Right lobe of liver (tissue), 4 donors: ENCODE measurements at regions not wholly inside any gene's neighbourhood (a gene's known extent, or its start where the extent isn't known, plus 50 kb on each side); places are given as distances from the start of the nearest gene placed in this dataset.

Experiments used
- POLR2A ChIP-seq: fragments of 450-650 bp; IDR thresholded peaks from one replicate; pipeline ENCODE4 v1.6.1; 2017; ENCODE audit warnings: antibody characterized with exemption, mild to moderate bottlenecking
- TF ChIP-seq, protein P1 (sequence below), 4 donors: fragments of 200-600 bp in 3 of 4; fragments of 450-650 bp in 1 of 4; IDR thresholded peaks; one replicate each; pipeline versions ENCODE4 v1.5.1 to v1.8.0; 2016 to 2022; ENCODE audit warnings: antibody characterized with exemption in 4 of 4, mild to moderate bottlenecking in 2 of 4
- donor health status: DM: no; HTN: no; CAD: no.
- donor health status: DM: no; HTN: no; CAD: no.
- donor health status: DM: no; HTN: yes; CAD: no.

DNA sequence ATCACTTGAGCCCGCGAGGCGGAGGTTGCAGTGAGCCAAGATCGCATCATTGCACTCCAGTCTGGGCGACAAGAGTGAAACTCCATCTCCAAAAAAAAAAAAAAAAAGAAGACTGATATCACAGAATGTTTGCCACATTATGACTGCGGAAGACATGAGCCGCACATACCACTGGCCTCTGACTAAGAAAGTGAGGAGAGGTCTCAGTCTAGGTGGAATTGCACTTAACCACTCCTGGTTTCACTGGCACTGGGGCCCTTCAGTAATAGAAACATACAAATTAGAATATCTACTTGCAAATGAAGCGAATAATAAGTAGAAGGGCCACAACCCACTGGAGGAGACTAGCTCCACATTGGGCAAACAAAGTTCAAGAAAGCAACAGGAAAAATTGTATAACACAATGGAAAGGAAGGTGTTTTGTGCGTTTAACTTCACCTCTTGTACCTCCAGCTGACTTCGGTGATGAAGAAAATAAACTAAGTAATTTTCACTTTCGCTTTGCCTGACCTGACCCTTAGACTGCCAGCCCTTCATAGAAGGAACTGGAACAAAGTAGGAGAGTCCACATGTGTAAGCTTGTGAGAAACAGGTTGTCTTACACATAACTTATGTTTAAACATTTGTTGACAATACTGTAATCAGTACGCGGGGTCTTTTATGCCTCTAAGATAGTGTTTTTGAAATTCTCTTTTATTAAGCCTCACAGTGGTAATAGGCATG is 147.5 kb upstream of the TSHZ2 start:
- TF ChIP-seq, protein P1, sequence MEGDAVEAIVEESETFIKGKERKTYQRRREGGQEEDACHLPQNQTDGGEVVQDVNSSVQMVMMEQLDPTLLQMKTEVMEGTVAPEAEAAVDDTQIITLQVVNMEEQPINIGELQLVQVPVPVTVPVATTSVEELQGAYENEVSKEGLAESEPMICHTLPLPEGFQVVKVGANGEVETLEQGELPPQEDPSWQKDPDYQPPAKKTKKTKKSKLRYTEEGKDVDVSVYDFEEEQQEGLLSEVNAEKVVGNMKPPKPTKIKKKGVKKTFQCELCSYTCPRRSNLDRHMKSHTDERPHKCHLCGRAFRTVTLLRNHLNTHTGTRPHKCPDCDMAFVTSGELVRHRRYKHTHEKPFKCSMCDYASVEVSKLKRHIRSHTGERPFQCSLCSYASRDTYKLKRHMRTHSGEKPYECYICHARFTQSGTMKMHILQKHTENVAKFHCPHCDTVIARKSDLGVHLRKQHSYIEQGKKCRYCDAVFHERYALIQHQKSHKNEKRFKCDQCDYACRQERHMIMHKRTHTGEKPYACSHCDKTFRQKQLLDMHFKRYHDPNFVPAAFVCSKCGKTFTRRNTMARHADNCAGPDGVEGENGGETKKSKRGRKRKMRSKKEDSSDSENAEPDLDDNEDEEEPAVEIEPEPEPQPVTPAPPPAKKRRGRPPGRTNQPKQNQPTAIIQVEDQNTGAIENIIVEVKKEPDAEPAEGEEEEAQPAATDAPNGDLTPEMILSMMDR (IDR thresholded peaks at IDR 0.05): no peak
- no peak for TF ChIP-seq POLR2A
